HG03520 (cell line): ENCODE measurements at regions not wholly inside any gene's neighbourhood (a gene's known extent, or its start where the extent isn't known, plus 50 kb on each side); places are given as distances from the start of the nearest gene placed in this dataset.
"Not testable (repeated sequence)": the region's sequence is repeated elsewhere in the genome, so short reads cannot be mapped to it uniquely, and the experiment has no call there.

ENCODE experiments used
- ATAC-seq: cut with Tn5 transposase; IDR thresholded peaks from one replicate; pipeline ENCODE4 v1.9.1; 2021; ENCODE audit warnings: mild to moderate bottlenecking, moderate library complexity; ENCODE audit not compliant: unreplicated experiment

DNA sequence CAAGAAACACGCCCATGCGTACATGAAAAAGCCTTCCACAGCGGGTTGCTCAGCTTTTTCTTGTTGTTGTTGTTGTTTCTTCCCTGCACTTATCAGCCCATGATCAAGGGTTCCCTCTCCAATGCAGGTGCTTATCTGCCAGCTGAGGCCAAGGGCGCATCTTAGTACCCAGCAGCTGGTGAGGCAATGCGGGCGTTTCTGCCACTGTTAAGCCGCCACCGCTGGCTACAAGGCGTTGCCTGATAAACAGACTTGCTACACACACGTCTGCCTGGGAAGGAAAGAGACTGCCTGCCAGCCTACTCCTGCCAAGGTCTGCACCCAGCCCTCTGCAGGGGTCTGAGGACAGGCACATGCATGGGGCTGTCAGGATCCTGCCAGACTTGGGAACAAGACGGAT is 345.9 kb downstream of the BCL11B start:
- ATAC-seq: no peak

DNA sequence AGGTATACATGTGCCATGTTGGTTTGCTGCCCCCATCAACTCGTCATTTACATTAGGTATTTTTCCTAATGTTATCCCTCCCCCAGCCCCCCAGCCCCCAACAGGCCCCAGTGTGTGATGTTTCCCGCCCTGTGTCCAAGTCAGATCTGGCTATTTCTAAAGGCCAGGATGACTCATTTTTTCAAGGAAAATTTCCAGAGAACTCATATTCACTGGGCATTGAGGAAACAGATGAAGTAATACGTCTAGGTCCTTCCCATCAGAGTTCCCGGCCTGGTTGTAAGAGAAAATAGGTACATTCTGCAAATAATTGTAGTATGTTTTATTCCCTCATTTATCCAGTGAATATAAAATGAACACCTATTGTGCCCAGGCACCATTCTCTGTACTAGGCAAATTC is 345.2 kb downstream of the BCL11B start:
- no peak for ATAC-seq

DNA sequence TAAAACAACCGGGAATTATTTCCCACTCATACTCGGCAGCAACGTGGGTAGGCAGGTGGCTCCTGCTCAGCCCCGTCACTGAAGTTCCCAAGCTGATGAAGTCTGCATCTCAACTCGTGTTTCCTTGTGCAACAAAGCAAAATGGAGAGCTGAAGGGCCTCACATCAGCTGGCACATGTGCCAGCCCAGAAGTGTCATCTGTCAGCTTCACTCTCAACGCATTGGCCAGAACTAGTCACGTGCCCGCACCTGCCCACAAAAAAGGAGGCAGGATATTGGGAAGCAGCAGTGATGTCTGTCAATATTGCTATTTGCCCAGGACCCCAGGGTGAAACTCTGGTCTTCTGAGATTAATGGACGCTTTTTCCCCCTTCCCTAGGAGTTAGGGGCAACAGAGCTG is 344.0 kb downstream of the BCL11B start:
- no peak for ATAC-seq

DNA sequence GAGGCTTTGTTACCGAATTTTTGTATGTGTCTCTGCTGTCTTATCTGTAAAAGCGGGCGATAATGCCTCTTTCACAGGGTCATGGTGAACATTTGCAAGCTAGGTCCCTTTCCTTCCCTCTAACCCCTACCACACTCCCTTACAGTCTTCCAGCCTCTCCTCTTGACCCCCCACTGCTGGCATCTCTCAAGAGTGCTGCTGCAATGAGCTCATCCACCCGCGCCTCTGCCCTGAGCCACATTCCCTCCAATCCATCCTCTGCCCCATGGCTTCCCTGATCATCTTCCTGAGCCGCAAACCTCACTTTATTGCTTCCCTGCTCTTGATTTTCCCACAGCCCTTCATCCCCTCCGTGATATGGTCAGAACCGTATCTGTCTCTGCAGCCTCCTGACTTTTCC is 343.6 kb downstream of the BCL11B start:
- ATAC-seq: no peak

DNA sequence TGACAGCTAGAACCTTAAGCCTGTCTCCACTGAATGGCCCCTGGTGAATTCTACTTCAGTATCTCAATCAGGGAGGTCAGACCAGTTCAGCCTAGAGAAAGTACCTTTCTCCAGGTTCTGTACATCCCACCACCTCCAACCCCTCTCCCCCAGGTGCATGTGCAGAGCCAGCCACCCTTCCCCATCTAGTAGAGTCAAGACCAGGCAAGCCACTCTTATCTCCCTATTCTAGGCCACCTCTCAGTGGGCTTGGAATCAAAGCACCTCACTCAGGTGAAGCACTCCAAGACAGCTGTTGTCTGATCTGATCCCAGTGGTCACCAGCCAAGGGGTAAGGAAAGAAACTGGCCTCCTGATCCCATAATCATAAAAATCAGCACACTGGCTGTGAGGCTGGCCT is 340.9 kb downstream of the BCL11B start:
- ATAC-seq: no peak

DNA sequence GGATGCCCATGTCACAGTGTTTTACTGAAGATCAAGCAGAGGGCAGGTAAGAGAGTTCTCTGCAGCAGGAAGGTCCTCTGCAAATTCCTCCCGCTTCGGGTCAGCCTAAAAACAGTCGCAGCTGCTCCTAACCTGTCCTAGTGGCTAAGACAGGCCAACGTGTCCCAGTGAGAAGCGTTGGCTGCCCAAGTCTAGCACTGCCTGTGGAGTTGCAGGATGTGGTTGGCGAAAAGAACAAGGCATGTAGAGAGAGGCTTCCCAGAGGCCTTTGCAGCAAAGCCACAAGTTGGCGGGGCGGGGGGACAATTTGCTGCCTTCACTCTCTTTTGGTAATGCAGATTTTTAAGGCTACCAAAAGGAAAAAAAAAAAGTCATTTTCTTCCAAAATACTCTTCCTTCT is 340.1 kb downstream of the BCL11B start:
- ATAC-seq: no peak

DNA sequence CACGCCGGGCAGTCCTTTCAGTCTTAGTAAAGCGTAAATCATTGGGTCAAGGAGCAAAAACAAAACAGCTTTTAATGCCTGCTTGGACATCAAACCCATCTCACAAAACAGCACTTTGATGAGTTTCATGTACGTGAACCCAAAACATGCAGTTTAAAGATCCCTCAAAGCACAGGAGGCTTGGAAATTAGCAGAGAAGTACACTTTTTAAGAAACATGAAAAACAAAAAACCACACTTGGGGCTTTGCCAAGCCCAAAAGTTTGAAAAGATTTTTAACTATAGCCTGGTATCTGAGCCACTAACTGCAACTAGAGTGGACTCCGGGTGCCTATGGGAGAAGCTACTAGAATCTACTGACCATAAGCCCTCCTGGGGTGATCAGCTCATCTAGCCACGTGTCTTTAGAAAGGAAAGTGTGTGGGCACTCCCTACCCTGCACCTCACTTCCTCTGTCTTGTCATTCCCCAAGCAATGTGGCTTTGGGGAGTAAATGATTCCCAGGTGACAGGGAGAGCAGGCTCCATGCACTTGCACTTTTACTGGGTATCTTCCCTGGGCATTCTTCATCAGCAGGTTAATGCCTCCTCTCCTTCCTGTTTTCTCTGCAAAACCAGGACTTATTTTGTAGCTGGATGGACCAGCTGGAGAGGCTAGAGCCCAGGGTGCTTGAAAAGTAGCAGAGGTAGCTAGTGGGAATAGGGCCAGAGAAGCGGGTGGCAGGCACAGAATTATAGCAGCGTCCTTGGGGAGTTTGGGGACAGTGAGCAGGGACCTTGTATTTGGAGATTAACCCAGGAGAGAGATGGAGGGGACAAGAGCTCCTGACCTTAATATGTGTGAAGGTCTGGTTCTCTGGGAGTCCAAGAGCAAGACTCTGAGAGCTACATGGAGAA is 339.3 kb downstream of the BCL11B start:
- ATAC-seq: no peak

DNA sequence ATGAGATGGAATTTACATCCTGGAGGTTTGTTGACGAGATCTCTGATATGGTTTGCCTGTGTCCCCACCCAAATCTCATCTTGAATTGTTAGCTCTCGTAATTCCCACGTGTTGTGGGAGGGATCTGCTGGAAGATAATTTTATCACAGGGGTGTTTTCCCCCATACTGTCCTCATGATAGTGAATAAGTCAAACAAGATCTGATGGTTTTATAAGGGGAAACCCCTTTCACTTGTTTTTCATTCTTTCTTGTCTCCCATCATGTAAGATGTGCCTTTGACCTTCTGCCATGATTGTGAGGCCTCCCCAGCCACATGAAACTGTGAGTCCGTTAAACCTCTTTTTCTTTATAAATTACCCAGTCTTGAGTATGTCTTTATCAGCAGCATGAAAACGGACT is 337.4 kb downstream of the BCL11B start:
- ATAC-seq: not testable (repeated sequence)

DNA sequence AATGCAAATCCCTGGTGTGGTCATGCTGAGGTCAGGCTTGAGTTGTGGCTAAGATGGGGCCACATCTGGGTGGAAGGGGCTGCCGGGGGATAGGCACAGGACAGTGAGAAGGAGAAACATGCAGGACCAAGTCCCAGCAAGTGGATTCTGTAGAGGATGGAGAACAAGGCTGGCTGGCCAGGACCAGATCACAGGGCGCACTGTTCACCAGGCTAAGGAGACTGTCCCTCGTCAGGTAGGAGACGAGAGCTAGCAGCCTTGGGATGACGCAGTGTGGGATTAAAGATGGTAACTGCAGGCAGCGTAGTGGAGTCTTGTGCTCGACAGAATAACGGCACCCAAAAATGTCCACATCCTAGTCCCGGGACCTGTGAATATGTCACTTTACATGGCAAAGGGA is 336.1 kb downstream of the BCL11B start:
- no peak for ATAC-seq

DNA sequence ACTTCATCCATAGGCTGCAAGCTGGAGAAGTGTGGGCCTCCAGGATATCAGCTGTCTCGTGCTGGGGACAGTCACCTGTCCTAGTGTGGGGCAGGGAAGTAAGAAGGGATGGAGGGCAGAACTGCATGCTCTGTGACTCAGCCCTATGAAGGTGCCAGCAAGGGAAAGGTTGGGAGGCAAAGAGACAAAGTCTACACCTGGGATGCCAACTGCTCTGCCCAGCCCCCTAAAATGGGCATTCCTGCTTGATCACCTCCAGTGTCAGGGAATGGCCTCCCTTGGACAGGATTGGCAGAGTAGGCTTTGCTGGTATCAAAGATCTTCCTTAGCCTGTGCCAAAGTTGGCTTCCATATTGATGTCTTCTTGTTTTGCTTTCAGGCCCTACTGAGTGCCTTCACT is 335.0 kb downstream of the BCL11B start:
- ATAC-seq: no peak

DNA sequence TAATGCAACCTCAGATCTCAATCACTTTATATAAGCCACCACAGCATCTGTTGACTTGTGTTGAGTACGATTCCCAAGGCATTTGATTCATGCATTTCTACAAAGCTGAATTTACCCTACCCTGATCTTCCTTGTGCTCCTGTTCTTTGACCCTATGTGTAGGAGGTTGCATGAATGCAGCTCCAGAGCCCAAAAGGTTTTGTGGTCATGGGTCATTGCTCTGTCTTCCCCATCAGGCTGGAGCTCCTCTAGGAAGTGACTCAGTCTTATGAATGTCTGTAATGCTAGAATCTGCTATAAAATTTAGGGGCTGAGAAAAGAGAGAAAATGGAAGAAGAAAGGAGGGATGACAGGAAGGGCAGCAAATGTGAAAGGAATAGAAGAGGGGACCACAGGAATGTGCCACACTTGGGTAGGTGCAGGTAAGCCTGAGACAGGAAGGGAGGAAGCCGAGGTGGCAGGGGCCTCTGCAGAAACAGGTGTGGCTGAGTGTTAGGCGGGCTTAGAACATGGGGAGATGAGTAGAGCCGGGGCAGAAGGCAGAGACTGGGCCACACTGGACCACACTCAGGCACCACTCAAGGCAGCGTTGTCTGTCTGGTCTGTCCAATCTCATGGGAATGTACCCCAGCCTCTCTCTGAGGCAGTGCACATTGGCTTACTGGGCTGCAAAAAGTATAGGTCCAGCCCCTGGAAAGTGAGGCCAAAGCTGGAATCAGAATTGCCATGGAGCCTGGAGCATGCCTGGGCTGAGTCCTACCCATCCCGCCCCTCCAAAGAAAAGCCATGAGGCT is 334.1 kb downstream of the BCL11B start:
- no peak for ATAC-seq

DNA sequence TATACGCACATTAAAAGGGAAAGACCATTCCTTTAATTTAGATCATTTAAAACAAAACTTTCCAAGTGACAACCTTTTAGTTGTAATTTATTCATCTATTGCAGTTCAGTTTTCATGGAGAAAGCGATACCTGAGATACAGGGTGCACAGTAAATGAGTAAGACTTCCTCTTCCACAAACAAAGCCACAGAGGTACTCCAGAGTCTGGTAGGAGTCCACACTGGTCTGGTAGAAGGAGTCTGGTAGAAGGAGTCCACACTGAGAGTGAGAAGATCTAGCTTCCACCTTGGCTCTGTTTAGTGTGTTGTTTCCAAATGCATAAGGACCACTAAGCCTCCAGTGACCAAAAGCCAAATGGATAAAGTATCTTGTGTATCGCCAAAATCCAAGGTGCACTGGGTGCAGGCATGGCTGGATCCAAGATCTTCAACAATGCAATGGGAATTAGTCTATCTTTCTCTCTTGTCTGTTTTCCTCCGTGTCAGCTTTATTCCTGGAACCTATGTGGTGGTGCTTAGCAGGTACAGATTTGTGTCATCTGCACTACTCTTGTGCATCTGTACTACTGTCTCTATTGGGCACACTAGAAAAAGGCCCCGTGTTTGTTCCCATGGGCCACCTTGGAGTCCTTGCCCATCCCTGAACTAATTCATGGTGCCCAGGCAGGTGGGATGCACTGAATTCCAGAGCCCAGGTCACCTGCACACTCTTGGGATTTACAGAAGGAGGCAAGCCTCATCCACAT is 331.1 kb downstream of the BCL11B start:
- no peak for ATAC-seq

DNA sequence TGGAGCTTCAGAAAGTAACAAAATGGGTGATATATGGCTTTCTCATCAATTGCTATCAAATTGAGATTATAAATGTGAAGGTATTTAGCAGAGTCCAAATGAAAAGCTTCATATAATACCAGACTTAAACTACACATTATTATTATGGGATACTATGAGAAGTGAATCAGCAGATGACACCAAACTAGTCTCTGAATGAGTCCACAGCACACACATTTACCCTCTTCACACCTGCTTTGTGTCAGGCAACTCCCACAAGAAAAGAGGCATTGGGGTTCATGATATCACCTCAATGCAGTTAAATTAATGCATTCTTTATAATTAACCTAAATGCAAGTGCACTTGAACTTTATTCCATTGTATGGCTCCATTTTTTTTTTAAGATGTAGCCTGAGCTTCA is 330.5 kb downstream of the BCL11B start:
- ATAC-seq: no peak

DNA sequence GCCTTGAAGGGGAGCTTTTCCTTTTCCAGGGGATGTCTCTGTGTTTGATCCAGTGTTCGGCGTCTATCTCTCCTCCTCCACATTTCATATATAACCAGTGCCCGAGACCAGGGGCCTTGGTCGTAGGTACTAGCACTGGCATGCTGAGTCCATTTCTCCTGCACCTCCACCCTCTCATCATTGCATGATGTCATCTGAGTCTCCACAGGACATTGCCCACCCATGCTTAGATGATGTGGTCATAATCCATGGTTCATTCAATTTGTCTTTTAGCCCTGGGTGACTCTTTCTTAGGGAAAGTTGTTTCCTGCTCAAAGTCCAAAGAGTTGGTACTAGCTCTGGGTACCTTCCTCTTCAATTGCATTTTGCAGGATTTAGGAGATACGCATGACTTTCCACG is 328.1 kb downstream of the BCL11B start:
- no peak for ATAC-seq

DNA sequence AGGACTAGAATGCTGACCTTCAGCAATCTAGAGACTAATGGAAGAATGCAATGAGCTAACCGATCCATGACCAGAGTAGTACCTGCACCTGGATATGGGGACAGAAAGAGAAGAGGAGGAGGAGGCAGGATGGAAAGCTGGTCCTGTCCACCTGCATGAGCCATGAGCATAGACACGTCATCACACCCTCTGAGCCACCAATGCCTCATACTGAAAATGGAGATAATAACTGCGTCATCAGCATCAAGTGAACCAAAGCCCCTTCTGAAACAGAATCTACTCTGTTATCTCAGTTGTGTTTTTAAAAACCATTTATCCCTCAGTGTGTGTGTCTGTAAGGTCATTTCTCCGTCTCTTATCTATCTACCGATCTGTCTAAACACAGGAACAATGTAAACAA is 327.0 kb downstream of the BCL11B start:
- no peak for ATAC-seq

DNA sequence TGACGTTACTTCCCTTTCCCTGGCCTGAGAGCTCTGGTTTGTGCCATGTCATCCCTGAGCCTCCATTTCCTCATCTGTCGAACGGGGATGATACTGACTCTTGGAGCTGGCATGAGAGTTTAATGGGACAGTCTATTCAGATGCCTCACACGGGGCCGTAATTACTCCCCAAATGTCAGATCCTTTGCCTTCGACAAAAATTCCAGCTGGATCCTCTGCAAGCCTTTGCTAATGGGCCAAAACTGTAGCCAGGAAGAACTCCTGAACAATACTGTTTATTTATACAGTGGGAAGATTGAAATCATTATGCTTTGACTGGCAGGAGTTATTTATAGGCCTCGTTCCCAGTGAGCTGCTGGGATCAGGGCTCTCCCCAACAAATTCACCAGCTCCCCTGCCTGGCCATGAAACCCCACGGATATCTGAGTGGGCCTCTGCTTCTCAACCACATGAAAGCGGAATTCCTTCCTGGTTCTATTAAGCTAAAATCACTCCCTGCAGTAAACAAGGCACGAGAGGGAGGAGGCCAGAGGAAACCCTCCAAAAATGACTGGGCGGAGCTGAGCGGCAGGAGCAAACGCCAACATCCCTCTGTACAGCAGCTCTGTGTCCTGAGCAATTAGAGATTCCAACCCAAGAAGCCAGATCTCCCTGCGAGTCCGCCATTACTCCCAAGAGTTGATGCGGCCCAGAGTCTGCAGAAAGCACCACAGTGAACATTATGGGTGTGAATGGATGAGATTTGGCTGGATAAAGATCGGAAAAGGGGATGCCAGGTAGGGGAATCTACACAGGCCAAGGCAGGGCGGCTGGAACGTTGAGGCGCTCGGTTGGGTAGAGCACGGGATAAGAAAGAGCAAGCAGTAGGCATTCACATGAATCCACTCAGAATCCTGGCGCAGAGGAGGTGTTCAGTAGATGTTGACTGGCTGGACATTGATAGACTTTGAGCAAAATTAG is 326.1 kb downstream of the BCL11B start:
- no peak for ATAC-seq

DNA sequence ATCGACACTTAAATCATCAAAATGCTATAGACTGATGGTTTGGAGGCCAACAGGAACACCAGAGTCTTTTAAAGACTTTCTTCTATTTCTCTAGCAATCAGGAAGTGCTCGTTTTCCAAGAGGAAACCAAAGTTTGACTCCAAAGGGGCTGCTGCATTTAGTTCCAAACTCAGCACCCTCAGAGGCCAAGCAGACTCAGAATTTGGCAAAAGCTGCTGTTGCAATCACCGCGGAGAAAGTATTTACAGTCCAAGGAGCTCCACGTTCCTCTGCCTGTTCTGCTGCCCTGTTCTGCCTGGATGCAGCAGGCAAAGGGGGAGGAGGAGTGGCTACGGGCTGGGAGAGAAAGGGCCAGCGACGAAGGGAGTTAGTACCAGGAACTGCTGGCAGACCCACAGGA is 325.1 kb downstream of the BCL11B start:
- no peak for ATAC-seq

DNA sequence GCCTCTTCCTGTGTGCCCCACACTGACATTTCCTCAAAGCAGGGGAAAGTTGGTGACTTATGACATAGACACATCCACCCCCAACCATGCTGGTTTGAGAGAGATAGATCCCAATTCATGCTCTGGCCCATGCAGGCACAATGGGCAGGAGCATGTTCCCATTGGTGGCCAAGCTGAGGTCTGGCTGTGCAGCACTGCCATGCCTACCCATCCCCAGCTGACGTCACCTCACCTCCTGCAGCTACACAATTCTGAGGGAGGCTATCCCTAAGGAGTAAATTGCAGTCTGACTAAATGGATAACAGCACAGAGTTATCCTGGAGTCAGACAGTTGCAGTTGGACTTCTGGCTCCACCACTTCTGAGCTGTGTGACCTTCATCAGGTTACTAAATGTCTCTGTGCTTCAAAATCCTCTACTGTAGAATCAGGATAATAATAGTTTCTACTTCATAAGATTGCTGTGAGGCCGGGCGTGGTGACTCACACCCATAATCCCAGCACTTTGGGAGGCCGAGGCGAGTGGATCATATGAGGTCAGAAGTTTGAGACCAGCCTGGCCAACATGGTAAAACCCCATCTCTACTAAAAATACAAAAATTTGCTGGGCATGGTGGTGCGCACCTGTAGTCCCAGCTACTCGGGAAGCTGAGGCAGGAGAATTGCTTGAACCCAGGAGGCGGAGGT is 323.9 kb downstream of the BCL11B start:
- ATAC-seq: no peak

DNA sequence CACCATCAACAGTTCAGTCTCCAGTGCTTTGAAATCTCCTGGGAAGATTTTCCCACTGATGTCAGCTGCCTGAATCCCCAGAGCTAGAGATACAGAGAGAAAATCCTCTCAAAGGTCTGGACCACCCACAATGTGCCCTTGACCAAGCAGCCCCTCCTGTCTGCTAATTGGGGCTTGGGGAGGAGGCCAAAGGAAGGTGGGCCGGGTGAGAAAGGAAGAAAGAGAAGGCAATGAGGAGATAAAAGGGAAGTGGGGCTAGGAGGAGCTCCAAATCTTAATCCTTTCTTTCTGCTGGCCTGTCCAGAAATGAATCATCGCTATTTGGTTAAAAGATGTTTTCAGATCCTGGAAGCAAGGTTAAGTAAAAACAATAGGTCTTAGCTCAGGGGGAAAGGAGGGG is 322.9 kb downstream of the BCL11B start:
- ATAC-seq: no peak
